ENCODE measurements at regions not wholly inside any gene's neighbourhood (a gene's known extent, or its start where the extent isn't known, plus 50 kb on each side); places are given as distances from the start of the nearest gene placed in this dataset.

DNA sequence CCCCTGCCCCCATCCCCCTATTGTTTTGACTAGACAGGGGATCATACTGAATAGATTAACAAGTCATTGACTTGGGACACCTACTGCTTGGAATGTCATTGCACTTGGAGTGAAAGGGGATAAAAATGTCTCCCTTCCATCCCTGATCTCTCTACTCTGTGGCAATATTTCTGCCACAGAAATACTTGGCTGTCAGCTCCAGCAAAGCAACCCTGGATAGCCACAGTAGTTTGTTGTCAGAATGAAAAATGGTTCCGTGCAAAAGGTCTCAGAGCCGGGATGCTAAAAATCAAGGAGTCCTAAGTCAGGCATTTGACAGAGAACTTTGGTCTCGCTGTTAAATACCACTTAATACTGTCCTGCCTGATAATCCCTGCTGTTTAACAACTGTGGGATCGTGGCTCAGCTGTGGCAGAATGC, 722.0 kb upstream of the SOX9 start:
- Histone ChIP-seq H4K20me1 (ENCODE audit: insufficient read depth, low read length) (no peaks in the 10 kb centered on the region), H3K23ac (ENCODE audit: low read depth, low read length) (no peak overlapping the region), H3K27me3 (ENCODE audit: control insufficient read depth, insufficient read depth, low read length) (no peaks in the 10 kb centered on the region), H3K9me1 (ENCODE audit: insufficient read depth, low read length) (no peaks in the 10 kb centered on the region), H3K4me1 (ENCODE audit: control insufficient read depth, insufficient read depth, low read length) (peaks cover 2% of the 10 kb centered on the region; the same call in 1 of the 2 replicates), H4K5ac (ENCODE audit: low read depth, low read length) (no peak overlapping the region), H2AK5ac (ENCODE audit: low read depth, low read length) (no peak overlapping the region), H3K9me3 (ENCODE audit: control insufficient read depth, insufficient read depth, low read length) (no peaks in the 10 kb centered on the region), H3K18ac (ENCODE audit: low read depth, low read length) (no peak overlapping the region), H2BK15ac (ENCODE audit: low read depth, low read length) (0 out of 3 replicates have a peak overlapping the region, but pooled peaks have one; percentile 16), H3K4ac (ENCODE audit: low read depth, low read length) (no peak overlapping the region; the same call in 1 of the 2 replicates), H4K8ac (ENCODE audit: low read depth in 2 of 2, low read length in 2 of 2) (no peak overlapping the region), H3K4me2 (ENCODE audit: low read depth, low read length) (no peak overlapping the region), H2BK5ac (ENCODE audit: low read depth, low read length, poor library complexity, severe bottlenecking) (no peak overlapping the region), H2BK20ac (ENCODE audit: low read depth, low read length) (no peak overlapping the region; the same call in 1 of the 2 replicates), H3K4me3 (ENCODE audit: insufficient read depth, low read depth, low read length) (no peak overlapping the region), H3K14ac (replicated peaks; ENCODE audit: low read depth, low read length) (no peak overlapping the region), H2AFZ (replicated peaks; ENCODE audit: low read length, poor library complexity) (peak overlapping the region; percentile 45), H3K36me3 (ENCODE audit: control insufficient read depth, insufficient read depth, low read length) (no peaks in the 10 kb centered on the region), H3K79me1 (ENCODE audit: low read depth in 1 of 2, low read length in 2 of 2) (no peaks in the 10 kb centered on the region), H2BK120ac (ENCODE audit: low read depth, low read length) (no peak overlapping the region), H4K91ac (ENCODE audit: insufficient read depth, low read depth, low read length) (no peak overlapping the region), H3K56ac (ENCODE audit: extremely low read depth, insufficient read depth, low read length) (no peak overlapping the region), H2AK9ac (replicated peaks; ENCODE audit: low read depth, low read length, poor library complexity) (no peak overlapping the region), H3K9ac (ENCODE audit: low read depth, low read length) (no peak overlapping the region), H3K27ac (ENCODE audit: insufficient read depth, low read length) (no peak overlapping the region)
- ChIA-PET POLR2A (ENCODE audit: unreplicated experiment) (no interaction called here), CTCF (interaction anchor here (1.2 kb wide), 1 partner anchor 10 kb away, joined by 6 read pairs; no protein-coding TSS in a partner anchor)
- TF ChIP-seq RAD21 (IDR thresholded peaks at IDR 0.05; ENCODE audit: low read length) (no peak), MXI1 (IDR thresholded peaks at IDR 0.05; ENCODE audit: borderline replicate concordance, low read depth, low read length) (no peak), BHLHE40 (IDR thresholded peaks at IDR 0.05; ENCODE audit: low read depth, low read length) (no peak), SMC3 (IDR thresholded peaks at IDR 0.05; ENCODE audit: low read depth, low read length) (no peak), RCOR1 (IDR thresholded peaks at IDR 0.05; ENCODE audit: insufficient replicate concordance, low read length) (no peak), FOS (IDR thresholded peaks at IDR 0.05; ENCODE audit: low read depth, low read length) (no peak), NFE2L2 (IDR thresholded peaks at IDR 0.05; ENCODE audit: low read depth, low read length) (no peak), CHD1 (IDR thresholded peaks at IDR 0.05; ENCODE audit: low read depth, low read length) (no peak), MAFK (IDR thresholded peaks at IDR 0.05; ENCODE audit: low read depth, low read length) (no peak), RFX5 (IDR thresholded peaks at IDR 0.05; ENCODE audit: low read depth, low read length) (no peak), MAZ (IDR thresholded peaks at IDR 0.05; ENCODE audit: borderline replicate concordance, low read depth, low read length) (no peak), POLR2A (IDR thresholded peaks at IDR 0.05; ENCODE audit: low read depth, low read length) (no peak), CEBPB (IDR thresholded peaks at IDR 0.05; ENCODE audit: low read depth, low read length) (no peak)
- TF ChIP-seq, protein P1, sequence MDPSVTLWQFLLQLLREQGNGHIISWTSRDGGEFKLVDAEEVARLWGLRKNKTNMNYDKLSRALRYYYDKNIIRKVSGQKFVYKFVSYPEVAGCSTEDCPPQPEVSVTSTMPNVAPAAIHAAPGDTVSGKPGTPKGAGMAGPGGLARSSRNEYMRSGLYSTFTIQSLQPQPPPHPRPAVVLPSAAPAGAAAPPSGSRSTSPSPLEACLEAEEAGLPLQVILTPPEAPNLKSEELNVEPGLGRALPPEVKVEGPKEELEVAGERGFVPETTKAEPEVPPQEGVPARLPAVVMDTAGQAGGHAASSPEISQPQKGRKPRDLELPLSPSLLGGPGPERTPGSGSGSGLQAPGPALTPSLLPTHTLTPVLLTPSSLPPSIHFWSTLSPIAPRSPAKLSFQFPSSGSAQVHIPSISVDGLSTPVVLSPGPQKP (IDR thresholded peaks at IDR 0.05; ENCODE audit: borderline replicate concordance, low read depth, low read length) = no peak
- TF ChIP-seq, protein P2, sequence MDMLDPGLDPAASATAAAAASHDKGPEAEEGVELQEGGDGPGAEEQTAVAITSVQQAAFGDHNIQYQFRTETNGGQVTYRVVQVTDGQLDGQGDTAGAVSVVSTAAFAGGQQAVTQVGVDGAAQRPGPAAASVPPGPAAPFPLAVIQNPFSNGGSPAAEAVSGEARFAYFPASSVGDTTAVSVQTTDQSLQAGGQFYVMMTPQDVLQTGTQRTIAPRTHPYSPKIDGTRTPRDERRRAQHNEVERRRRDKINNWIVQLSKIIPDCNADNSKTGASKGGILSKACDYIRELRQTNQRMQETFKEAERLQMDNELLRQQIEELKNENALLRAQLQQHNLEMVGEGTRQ (IDR thresholded peaks at IDR 0.05; ENCODE audit: low read depth, low read length) = no peak
- TF ChIP-seq, protein P3, sequence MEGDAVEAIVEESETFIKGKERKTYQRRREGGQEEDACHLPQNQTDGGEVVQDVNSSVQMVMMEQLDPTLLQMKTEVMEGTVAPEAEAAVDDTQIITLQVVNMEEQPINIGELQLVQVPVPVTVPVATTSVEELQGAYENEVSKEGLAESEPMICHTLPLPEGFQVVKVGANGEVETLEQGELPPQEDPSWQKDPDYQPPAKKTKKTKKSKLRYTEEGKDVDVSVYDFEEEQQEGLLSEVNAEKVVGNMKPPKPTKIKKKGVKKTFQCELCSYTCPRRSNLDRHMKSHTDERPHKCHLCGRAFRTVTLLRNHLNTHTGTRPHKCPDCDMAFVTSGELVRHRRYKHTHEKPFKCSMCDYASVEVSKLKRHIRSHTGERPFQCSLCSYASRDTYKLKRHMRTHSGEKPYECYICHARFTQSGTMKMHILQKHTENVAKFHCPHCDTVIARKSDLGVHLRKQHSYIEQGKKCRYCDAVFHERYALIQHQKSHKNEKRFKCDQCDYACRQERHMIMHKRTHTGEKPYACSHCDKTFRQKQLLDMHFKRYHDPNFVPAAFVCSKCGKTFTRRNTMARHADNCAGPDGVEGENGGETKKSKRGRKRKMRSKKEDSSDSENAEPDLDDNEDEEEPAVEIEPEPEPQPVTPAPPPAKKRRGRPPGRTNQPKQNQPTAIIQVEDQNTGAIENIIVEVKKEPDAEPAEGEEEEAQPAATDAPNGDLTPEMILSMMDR (conservative IDR thresholded peaks at IDR 0.05; ENCODE audit: low read depth, low read length) = no peak
- ATAC-seq (ENCODE audit: low read depth) (peak; percentile 17; the same call in 1 of the 2 replicates), DNase-seq (no peak)
- no CpG with 5 or more reads among the region's 4 CpGs for WGBS, 2 experiments (ENCODE audit: extremely low coverage in 2 of 2, insufficient read length in 1 of 2)
- dilution Hi-C loops (cut with HindIII; ENCODE audit: low sequenced_read_pairs, unreplicated experiment) (no loop called here), intact Hi-C loops (cut with micrococcal nuclease) (no loop called here), in situ Hi-C loops (cut with MboI; ENCODE audit: low sequenced_read_pairs) (no loop called here)
- BruUV-seq (replicated peaks) = no TSS peak

All from IMR-90 (cell line).